GM13977 (cell line): ENCODE measurements at regions not wholly inside any gene's neighbourhood (a gene's known extent, or its start where the extent isn't known, plus 50 kb on each side); places are given as distances from the start of the nearest gene placed in this dataset.

ENCODE experiments used
- DNase-seq: peaks from one replicate; pipeline ENCODE4 v3.0.0; 2012; ENCODE audit warnings: low spot score
- CTCF ChIP-seq: IDR thresholded peaks from 2 replicates; pipeline ENCODE4 v1.5.1; 2012; ENCODE audit warnings: mild to moderate bottlenecking, control low read depth; ENCODE audit not compliant: insufficient read depth; ENCODE audit errors: extremely low read depth, missing control alignments
- in situ Hi-C: fragments of 300-500 bp; cut with MboI; formaldehyde crosslinking; loops from one replicate; pipeline ENCODE4 v1.12.0; 2022; ENCODE audit warnings: low sequenced_read_pairs, low pct_unique_long_range_greater_than_20kb, mixed read lengths, inconsistent platforms; ENCODE audit not compliant: unreplicated experiment

- DNase-seq, result no peak
- TF ChIP-seq CTCF, result no peak
- in situ Hi-C loops, result no loop called here
Measured at GRCh38 chr2:7950035-7950612, 731.7 kb upstream of the ID2 start.

- no peak for DNase-seq
- in situ Hi-C loops, result no loop called here
- no peak for TF ChIP-seq CTCF
Measured at GRCh38 chr2:7951001-7951400, 730.9 kb upstream of the ID2 start.

GRCh38 chr2:7951490-7951889, 730.4 kb upstream of the ID2 start:
- no peak for DNase-seq
- no peak for TF ChIP-seq CTCF
- in situ Hi-C loops, result no loop called here

- in situ Hi-C loops, result no loop called here
- DNase-seq, result no peak
- no peak for TF ChIP-seq CTCF
Measured at GRCh38 chr2:7952046-7952745, 729.7 kb upstream of the ID2 start.

GRCh38 chr2:7953195-7953594, 728.7 kb upstream of the ID2 start:
- no peak for TF ChIP-seq CTCF
- in situ Hi-C loops, result no loop called here
- no peak for DNase-seq

DNA sequence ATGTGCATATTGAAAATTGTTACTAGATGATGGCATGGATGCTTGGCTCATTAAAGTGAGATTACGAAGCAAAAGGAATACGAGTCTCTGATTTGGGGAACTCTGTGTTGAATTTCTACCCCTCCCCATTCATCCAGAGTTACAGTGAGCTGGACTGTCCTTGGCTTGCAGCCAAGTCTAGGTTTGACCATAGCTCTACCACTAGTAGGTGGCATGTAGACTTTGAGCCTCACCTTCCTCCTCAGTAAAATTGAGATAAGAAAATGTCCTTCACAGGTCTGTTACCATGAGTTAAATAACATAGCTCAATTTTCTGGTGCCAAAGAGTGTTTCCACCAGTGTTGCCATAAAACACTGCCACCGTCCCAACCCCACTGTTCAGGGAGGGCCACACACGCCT, 727.6 kb upstream of the ID2 start:
- no peak for DNase-seq
- in situ Hi-C loops, result no loop called here

More for the DNA sequence above, 727.6 kb upstream of the ID2 start:
- TF ChIP-seq CTCF, result no peak
